Endodermal cell (in vitro differentiated cells): ENCODE measurements at regions not wholly inside any gene's neighbourhood (a gene's known extent, or its start where the extent isn't known, plus 50 kb on each side); places are given as distances from the start of the nearest gene placed in this dataset.

Experiments used
- DNase-seq: peaks from one replicate; pipeline ENCODE4 v3.0.0-alpha.2; 2017
- H3K27ac ChIP-seq: 2 replicates; pipeline ENCODE4 v1.5.1; 2013; ENCODE audit warnings: mild to moderate bottlenecking, low read depth, low read length, moderate library complexity
- H3K27me3 ChIP-seq: 2 replicates; pipeline ENCODE4 v1.6.1; 2013; ENCODE audit warnings: mild to moderate bottlenecking, low read length, moderate library complexity; ENCODE audit not compliant: insufficient read depth, control insufficient read depth, poor library complexity, severe bottlenecking
- H3K36me3 ChIP-seq: 2 replicates; pipeline ENCODE4 v1.7.0; 2013; ENCODE audit warnings: mild to moderate bottlenecking, low read length, moderate library complexity; ENCODE audit not compliant: control insufficient read depth, insufficient read depth
- H3K4me1 ChIP-seq: one replicate; pipeline ENCODE4 v1.7.0; 2013; ENCODE audit warnings: low read length; ENCODE audit not compliant: control insufficient read depth, insufficient read depth
- H3K4me3 ChIP-seq: 2 replicates; pipeline ENCODE4 v1.5.1; 2013; ENCODE audit warnings: mild to moderate bottlenecking, low read length, moderate library complexity
- H3K9ac ChIP-seq: 2 replicates; pipeline ENCODE4 v1.6.1; 2013; ENCODE audit warnings: mild to moderate bottlenecking, low read length, moderate library complexity; ENCODE audit not compliant: poor library complexity, severe bottlenecking; ENCODE audit errors: extremely low read depth
- H3K9me3 ChIP-seq: 2 replicates; pipeline ENCODE4 v1.6.1; 2013; ENCODE audit warnings: mild to moderate bottlenecking, low read length, moderate library complexity; ENCODE audit not compliant: control insufficient read depth
- H3K27ac Mint-ChIP-seq: 2 replicates; pipeline ENCODE4 v1.8.0; 2020; ENCODE audit warnings: mixed read lengths
- H3K27me3 Mint-ChIP-seq: 2 replicates; pipeline ENCODE4 v1.8.0; 2021; ENCODE audit warnings: mild to moderate bottlenecking, mixed read lengths; ENCODE audit not compliant: insufficient read depth
- H3K36me3 Mint-ChIP-seq: 2 replicates; pipeline ENCODE4 v1.8.0; 2020; ENCODE audit warnings: low read depth, mixed read lengths
- H3K4me1 Mint-ChIP-seq: 2 replicates; pipeline ENCODE4 v1.8.0; 2020; ENCODE audit warnings: mixed read lengths
- H3K4me3 Mint-ChIP-seq: 2 replicates; pipeline ENCODE4 v1.8.0; 2020; ENCODE audit warnings: mild to moderate bottlenecking, moderate library complexity, mixed read lengths
- H3K9me3 Mint-ChIP-seq: 2 replicates; pipeline ENCODE4 v1.8.0; 2020; ENCODE audit warnings: mild to moderate bottlenecking, mixed read lengths
- CTCF ChIP-seq: fragments of 200-600 bp; sonication (generic); conservative IDR thresholded peaks from 2 replicates; pipeline ENCODE4 v1.5.0; 2021; ENCODE audit warnings: antibody characterized with exemption, mild to moderate bottlenecking
- WGBS, 2 experiments: methylation state at CpG; one replicate each; pipeline versions ENCODE4 v1.1.5 to v1.1.7; 2013; ENCODE audit warnings: missing lambda C conversion rate in 2 of 2, mixed read lengths in 1 of 2; ENCODE audit not compliant: insufficient coverage in 1 of 2, insufficient read length in 1 of 2; 5-methylcytosine and 5-hydroxymethylcytosine counted together

- H3K27ac Mint-ChIP-seq: no peak overlapping the region
These were observed 521.9 kb downstream of the TLE4 start for GRCh38 chr9:80093695-80094094.

GRCh38 chr9:80091526-80091925 lies 519.8 kb downstream of the TLE4 start:
- H3K4me3 Mint-ChIP-seq: no peak overlapping the region
- no peaks in the 10 kb centered on the region for H3K27me3 Mint-ChIP-seq
- H3K27me3 ChIP-seq: peaks cover 5% of the 10 kb centered on the region
- 83 to 94% methylated on average over 1 to 3 of the region's 4 CpGs for WGBS, 2 experiments
- H3K27ac ChIP-seq: no peak overlapping the region
- no peak for DNase-seq
- H3K9me3 ChIP-seq: no peaks in the 10 kb centered on the region
- TF ChIP-seq CTCF: no peak
- H3K36me3 ChIP-seq: no peaks in the 10 kb centered on the region
- H3K4me1 ChIP-seq: no peaks in the 10 kb centered on the region
- H3K9me3 Mint-ChIP-seq: no peaks in the 10 kb centered on the region
- no peaks in the 10 kb centered on the region for H3K36me3 Mint-ChIP-seq
- no peak overlapping the region for H3K27ac Mint-ChIP-seq
- no peaks in the 10 kb centered on the region for H3K4me1 Mint-ChIP-seq
- no peak overlapping the region for H3K4me3 ChIP-seq
- no peak overlapping the region for H3K9ac ChIP-seq

More at GRCh38 chr9:80093695-80094094, 521.9 kb downstream of the TLE4 start:
- no peak overlapping the region for H3K4me3 Mint-ChIP-seq
- H3K27me3 ChIP-seq: no peaks in the 10 kb centered on the region
- no peaks in the 10 kb centered on the region for H3K9me3 ChIP-seq
- H3K27me3 Mint-ChIP-seq: no peaks in the 10 kb centered on the region
- WGBS, 2 experiments: 67 to 80% methylated on average over 1 of the region's 1 CpG
- H3K4me1 ChIP-seq: no peaks in the 10 kb centered on the region
- no peak overlapping the region for H3K27ac ChIP-seq
- no peak overlapping the region for H3K4me3 ChIP-seq
- H3K4me1 Mint-ChIP-seq: no peaks in the 10 kb centered on the region
- no peaks in the 10 kb centered on the region for H3K36me3 ChIP-seq
- no peak for TF ChIP-seq CTCF
- H3K36me3 Mint-ChIP-seq: no peaks in the 10 kb centered on the region
- no peaks in the 10 kb centered on the region for H3K9me3 Mint-ChIP-seq
- no peak overlapping the region for H3K9ac ChIP-seq
- no peak for DNase-seq

GRCh38 chr9:80090317-80090716 lies 518.6 kb downstream of the TLE4 start:
- H3K4me1 ChIP-seq: no peaks in the 10 kb centered on the region
- H3K9me3 ChIP-seq: no peaks in the 10 kb centered on the region
- H3K4me3 Mint-ChIP-seq: no peak overlapping the region
- no peaks in the 10 kb centered on the region for H3K36me3 Mint-ChIP-seq
- no peaks in the 10 kb centered on the region for H3K27me3 Mint-ChIP-seq
- no peak overlapping the region for H3K27ac ChIP-seq
- H3K27ac Mint-ChIP-seq: no peak overlapping the region
- WGBS, 2 experiments: 91 to 94% methylated on average over 6 to 8 of the region's 8 CpGs
- H3K36me3 ChIP-seq: no peaks in the 10 kb centered on the region
- no peak overlapping the region for H3K9ac ChIP-seq
- TF ChIP-seq CTCF: no peak
- no peaks in the 10 kb centered on the region for H3K4me1 Mint-ChIP-seq
- no peak overlapping the region for H3K4me3 ChIP-seq
- H3K9me3 Mint-ChIP-seq: no peaks in the 10 kb centered on the region
- peaks cover 5% of the 10 kb centered on the region for H3K27me3 ChIP-seq
- DNase-seq: no peak
